GM12892 (cell line): ENCODE measurements at regions not wholly inside any gene's neighbourhood (a gene's known extent, or its start where the extent isn't known, plus 50 kb on each side); places are given as distances from the start of the nearest gene placed in this dataset.

ENCODE experiments used
- DNase-seq: peaks from one replicate; pipeline ENCODE4 v3.0.0; 2011; ENCODE audit not compliant: insufficient read length
- FAIRE-seq: peaks from 2 replicates; lab custom pipeline; 2011; peaks lifted over from hg19 to GRCh38; lab: Jason Lieb, UNC
- POLR2A ChIP-seq: IDR thresholded peaks from 2 replicates; pipeline ENCODE4 v1.6.1; 2011; ENCODE audit warnings: low read depth, low read length, control low read depth
- POLR2AphosphoS5 ChIP-seq: IDR thresholded peaks from 2 replicates; pipeline ENCODE4 v1.6.1; 2011; ENCODE audit warnings: low read depth, low read length, control low read depth
- TAF1 ChIP-seq: IDR thresholded peaks from 2 replicates; pipeline ENCODE4 v1.6.1; 2011; ENCODE audit warnings: low read depth, mild to moderate bottlenecking, control low read depth, low read length, borderline replicate concordance

DNA sequence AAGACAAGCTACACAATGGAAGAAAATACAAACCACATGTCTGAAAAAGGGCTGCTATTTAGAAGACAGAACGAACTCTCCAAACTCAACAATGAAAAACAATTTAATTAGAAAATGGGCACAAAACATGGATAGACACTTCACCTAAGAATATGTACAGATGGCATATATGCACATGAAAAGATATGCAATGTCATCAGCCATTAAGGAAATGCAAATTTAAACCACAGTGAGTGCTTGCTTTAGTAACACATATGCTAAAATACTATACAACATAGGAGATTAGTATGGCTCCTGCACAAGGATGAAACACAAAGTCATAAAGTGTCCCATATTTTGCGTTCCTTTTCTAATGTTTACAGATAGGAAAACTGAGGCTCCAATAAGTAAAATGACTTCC, 60.4 kb upstream of the FAM83B start:
- FAIRE-seq, result no peak

DNA sequence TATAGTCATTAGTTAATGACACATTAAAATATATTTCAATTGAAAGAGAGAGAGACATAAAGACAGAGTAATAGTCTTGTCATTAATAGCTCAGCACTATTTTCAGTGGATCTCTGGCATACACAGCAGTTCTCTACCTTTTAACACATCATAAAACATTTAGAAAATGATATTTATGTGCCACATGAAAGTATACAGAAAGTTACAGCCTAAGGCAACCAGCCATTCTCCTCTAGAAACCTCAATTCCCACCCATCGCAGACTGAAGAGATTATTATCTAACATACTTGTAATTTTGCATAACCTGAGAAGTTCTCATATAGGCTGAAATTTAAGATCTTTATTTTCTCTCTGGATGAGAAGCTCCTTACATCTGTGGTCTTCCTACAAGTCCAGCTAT, 58.7 kb upstream of the FAM83B start:
- DNase-seq, result no peak
- FAIRE-seq, result no peak
- no peak for TF ChIP-seq TAF1
- no peak for TF ChIP-seq POLR2A
- no peak for TF ChIP-seq POLR2AphosphoS5

More for the DNA sequence above, 60.4 kb upstream of the FAM83B start:
- no peak for DNase-seq
- TF ChIP-seq POLR2AphosphoS5 (no peak), POLR2A (no peak), TAF1 (no peak)
